CD4-positive, alpha-beta T cell (primary cell): ENCODE measurements at regions not wholly inside any gene's neighbourhood (a gene's known extent, or its start where the extent isn't known, plus 50 kb on each side); places are given as distances from the start of the nearest gene placed in this dataset.

Source experiments
- ATAC-seq: fragments of 200-7000 bp; cut with Tn5 transposase; one replicate; pipeline ENCODE4 v1.10.0; 2022; ENCODE audit warnings: mild to moderate bottlenecking; ENCODE audit not compliant: poor library complexity
- CTCF ChIA-PET: fragments of 350-600 bp; sonication (Branson Sonifier 250); formaldehyde crosslinking; loops from one replicate; lab custom pipeline; 2021; ENCODE audit warnings: antibody characterized with exemption, inconsistent platforms; lab: Charles Lee
- POLR2A ChIA-PET: fragments of 350-600 bp; sonication (Branson Sonifier 250); formaldehyde crosslinking; loops from one replicate; lab custom pipeline; 2021; ENCODE audit warnings: antibody characterized with exemption, inconsistent platforms; lab: Charles Lee
- DNase-seq, 14 experiments: peaks; one replicate each; pipeline ENCODE4 v3.0.0-alpha.2; 2013 to 2020; ENCODE audit warnings: mixed read lengths in 2 of 14
- H3K27ac ChIP-seq, 2 donors: one replicate each; pipeline versions ENCODE4 v1.5.1 to v1.7.0; 2013; ENCODE audit warnings: low read length in 2 of 2, low read depth in 1 of 2, mild to moderate bottlenecking in 1 of 2
- H3K27me3 ChIP-seq, 2 experiments: 1 replicate in 1 of 2; 2 replicates in 1 of 2; pipeline versions ENCODE4 v1.6.1 to v1.7.0; 2013; ENCODE audit warnings: low read length in 2 of 2, control low read depth in 1 of 2, mild to moderate bottlenecking in 1 of 2, moderate library complexity in 1 of 2; ENCODE audit not compliant: insufficient read depth in 2 of 2, control insufficient read depth in 1 of 2
- H3K36me3 ChIP-seq: one replicate; pipeline ENCODE4 v1.6.1; 2013; ENCODE audit warnings: low read length, control low read depth; ENCODE audit not compliant: insufficient read depth
- H3K4me1 ChIP-seq: one replicate; pipeline ENCODE4 v1.6.1; 2013; ENCODE audit warnings: low read length, control low read depth; ENCODE audit not compliant: insufficient read depth
- H3K4me3 ChIP-seq: one replicate; pipeline ENCODE4 v1.5.1; 2013; ENCODE audit warnings: mild to moderate bottlenecking, low read length, moderate library complexity
- H3K9me3 ChIP-seq, 2 experiments: 1 replicate in 1 of 2; 2 replicates in 1 of 2; pipeline versions ENCODE4 v1.6.1 to v1.7.0; 2013; ENCODE audit warnings: low read length in 2 of 2, mild to moderate bottlenecking in 2 of 2, control low read depth in 1 of 2, moderate library complexity in 1 of 2; ENCODE audit not compliant: control insufficient read depth in 1 of 2, insufficient read depth in 1 of 2
- H3K27ac Mint-ChIP-seq: one replicate; pipeline ENCODE4 v1.8.0; 2020; ENCODE audit warnings: mixed read lengths
- H3K27me3 Mint-ChIP-seq: one replicate; pipeline ENCODE4 v1.8.0; 2021; ENCODE audit warnings: mixed read lengths
- H3K36me3 Mint-ChIP-seq: one replicate; pipeline ENCODE4 v1.8.0; 2021; ENCODE audit warnings: low read depth, mixed read lengths
- H3K4me1 Mint-ChIP-seq: one replicate; pipeline ENCODE4 v1.8.0; 2021; ENCODE audit warnings: low read depth, mixed read lengths
- H3K4me3 Mint-ChIP-seq: one replicate; pipeline ENCODE4 v1.8.0; 2020; ENCODE audit warnings: mild to moderate bottlenecking, mixed read lengths
- H3K9me3 Mint-ChIP-seq: one replicate; pipeline ENCODE4 v1.8.0; 2020; ENCODE audit warnings: mixed read lengths
- intact Hi-C, 2 experiments: fragments of 100-400 bp; cut with DNase I in 1 of 2; cut with micrococcal nuclease in 1 of 2; formaldehyde crosslinking; loops; one replicate each; pipeline versions ENCODE4 v1.15.1 to v1.9.0; 2023 to 2025; cut with DNase I, micrococcal nuclease
- TF ChIP-seq, protein P1 (sequence below): fragments of 200-600 bp; IDR thresholded peaks from one replicate; pipeline ENCODE4 v1.8.0; 2022; ENCODE audit warnings: antibody characterized with exemption, mild to moderate bottlenecking

DNA sequence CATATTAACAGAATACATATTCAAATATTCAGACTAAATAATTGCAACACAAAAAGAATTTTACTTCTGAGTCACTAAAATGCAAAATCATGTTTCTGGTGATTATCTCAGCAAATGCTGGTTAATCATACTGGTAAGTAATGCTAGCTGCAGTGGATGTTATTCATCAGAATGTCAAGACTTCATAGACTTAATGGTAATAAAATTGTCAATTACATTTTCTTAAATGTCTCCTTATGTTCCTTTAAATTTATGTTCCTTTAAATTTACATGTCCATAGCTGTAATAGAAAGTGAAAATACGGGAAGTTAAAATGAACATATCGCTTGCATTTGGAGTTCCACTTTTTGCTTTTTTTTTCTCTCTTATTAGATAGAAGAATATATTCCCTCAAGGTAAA is 853.0 kb downstream of the SLITRK6 start:
- H3K36me3 Mint-ChIP-seq: no peaks in the 10 kb centered on the region
- no peaks in the 10 kb centered on the region for H3K27me3 Mint-ChIP-seq
- no peaks in the 10 kb centered on the region for H3K4me1 Mint-ChIP-seq
- Histone ChIP-seq H3K9me3 (no peaks in the 10 kb centered on the region), H3K27ac (no peak overlapping the region), H3K27me3 (no peaks in the 10 kb centered on the region), H3K36me3 (no peaks in the 10 kb centered on the region), H3K4me1 (no peaks in the 10 kb centered on the region), H3K4me3 (no peak overlapping the region)
- no peaks in the 10 kb centered on the region for H3K9me3 Mint-ChIP-seq
- TF ChIP-seq, protein P1, sequence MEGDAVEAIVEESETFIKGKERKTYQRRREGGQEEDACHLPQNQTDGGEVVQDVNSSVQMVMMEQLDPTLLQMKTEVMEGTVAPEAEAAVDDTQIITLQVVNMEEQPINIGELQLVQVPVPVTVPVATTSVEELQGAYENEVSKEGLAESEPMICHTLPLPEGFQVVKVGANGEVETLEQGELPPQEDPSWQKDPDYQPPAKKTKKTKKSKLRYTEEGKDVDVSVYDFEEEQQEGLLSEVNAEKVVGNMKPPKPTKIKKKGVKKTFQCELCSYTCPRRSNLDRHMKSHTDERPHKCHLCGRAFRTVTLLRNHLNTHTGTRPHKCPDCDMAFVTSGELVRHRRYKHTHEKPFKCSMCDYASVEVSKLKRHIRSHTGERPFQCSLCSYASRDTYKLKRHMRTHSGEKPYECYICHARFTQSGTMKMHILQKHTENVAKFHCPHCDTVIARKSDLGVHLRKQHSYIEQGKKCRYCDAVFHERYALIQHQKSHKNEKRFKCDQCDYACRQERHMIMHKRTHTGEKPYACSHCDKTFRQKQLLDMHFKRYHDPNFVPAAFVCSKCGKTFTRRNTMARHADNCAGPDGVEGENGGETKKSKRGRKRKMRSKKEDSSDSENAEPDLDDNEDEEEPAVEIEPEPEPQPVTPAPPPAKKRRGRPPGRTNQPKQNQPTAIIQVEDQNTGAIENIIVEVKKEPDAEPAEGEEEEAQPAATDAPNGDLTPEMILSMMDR: no peak
- H3K27ac Mint-ChIP-seq: no peak overlapping the region
- ChIA-PET CTCF (no interaction called here), POLR2A (no interaction called here)
- intact Hi-C loops: no loop called here
- DNase-seq (no peak), ATAC-seq (no peak)
- no peak overlapping the region for H3K4me3 Mint-ChIP-seq

DNA sequence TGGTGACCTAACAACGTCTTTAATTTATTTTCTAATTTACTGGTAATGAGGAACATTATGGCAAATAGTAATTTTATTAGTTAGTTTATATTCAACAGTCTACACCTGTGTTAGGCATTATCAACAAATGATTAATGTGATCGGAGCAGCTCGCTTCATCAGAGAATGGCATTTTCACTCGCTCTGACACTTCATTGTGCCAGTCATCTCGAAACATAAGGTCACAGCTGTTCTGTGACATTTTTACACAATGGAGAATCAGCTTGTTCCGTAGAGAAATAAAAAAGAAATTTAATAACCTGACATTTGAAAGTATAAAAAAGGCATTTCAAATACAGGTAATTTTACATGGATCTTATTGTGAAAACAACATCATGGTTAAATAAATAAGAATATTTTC is 858.4 kb downstream of the SLITRK6 start:
- ChIA-PET CTCF (no interaction called here), POLR2A (no interaction called here)
- ATAC-seq (no peak), DNase-seq (no peak)
- Histone ChIP-seq H3K27ac (no peak overlapping the region), H3K36me3 (no peaks in the 10 kb centered on the region), H3K4me1 (no peaks in the 10 kb centered on the region), H3K9me3 (no peaks in the 10 kb centered on the region), H3K4me3 (no peak overlapping the region), H3K27me3 (no peaks in the 10 kb centered on the region)
- no peak overlapping the region for H3K27ac Mint-ChIP-seq
- intact Hi-C loops: no loop called here
- TF ChIP-seq, protein P1: no peak
- H3K4me1 Mint-ChIP-seq: peaks cover 5% of the 10 kb centered on the region
- H3K27me3 Mint-ChIP-seq: no peaks in the 10 kb centered on the region
- H3K4me3 Mint-ChIP-seq: no peak overlapping the region
- no peaks in the 10 kb centered on the region for H3K9me3 Mint-ChIP-seq
- H3K36me3 Mint-ChIP-seq: no peaks in the 10 kb centered on the region

DNA sequence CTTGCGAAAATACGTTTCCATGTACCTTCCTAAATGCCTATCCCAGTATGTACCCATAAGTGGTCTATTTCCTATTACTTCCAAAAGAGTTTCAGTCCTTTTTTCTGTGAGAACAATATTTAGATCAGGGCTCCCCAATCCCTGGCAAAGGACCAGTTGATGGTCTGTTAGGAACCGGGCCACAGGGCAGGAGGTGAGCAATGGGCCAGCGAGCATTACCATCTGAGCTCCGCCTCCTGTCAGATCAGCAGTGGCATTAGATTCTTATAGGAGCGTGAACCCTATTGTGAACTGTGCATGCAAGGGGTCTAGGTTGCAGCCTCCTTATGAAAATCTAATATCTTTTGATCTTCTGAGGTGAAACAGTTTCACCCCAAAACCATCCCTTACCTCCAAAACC is 859.1 kb downstream of the SLITRK6 start:
- no peak overlapping the region for H3K27ac Mint-ChIP-seq
- no peaks in the 10 kb centered on the region for H3K9me3 Mint-ChIP-seq
- ATAC-seq: no peak
- no peak overlapping the region for H3K4me3 Mint-ChIP-seq
- intact Hi-C loops: no loop called here
- Histone ChIP-seq H3K4me3 (no peak overlapping the region), H3K27ac (no peak overlapping the region), H3K4me1 (no peaks in the 10 kb centered on the region), H3K27me3 (no peaks in the 10 kb centered on the region), H3K36me3 (no peaks in the 10 kb centered on the region), H3K9me3 (no peaks in the 10 kb centered on the region)
- no peaks in the 10 kb centered on the region for H3K27me3 Mint-ChIP-seq
- ChIA-PET POLR2A (no interaction called here), CTCF (no interaction called here)
- DNase-seq: no peak
- peaks cover 11% of the 10 kb centered on the region for H3K4me1 Mint-ChIP-seq
- H3K36me3 Mint-ChIP-seq: no peaks in the 10 kb centered on the region
- TF ChIP-seq, protein P1: no peak
